Neural cell (in vitro differentiated cells): ENCODE measurements at regions not wholly inside any gene's neighbourhood (a gene's known extent, or its start where the extent isn't known, plus 50 kb on each side); places are given as distances from the start of the nearest gene placed in this dataset.

Experiments used
- H2AFZ ChIP-seq: fragments of 200-600, 300-800 bp; sonication (generic), shearing (Covaris generic); 2 replicates; pipeline ENCODE4 v1.6.0; 2014; ENCODE audit warnings: low read depth, mild to moderate bottlenecking, antibody characterized with exemption, low read length, moderate library complexity
- H3F3A ChIP-seq: fragments of 200-600 bp; shearing (Covaris generic); 2 replicates; pipeline ENCODE4 v1.6.1; 2016; ENCODE audit warnings: mild to moderate bottlenecking, moderate library complexity, mixed read lengths, antibody characterized with exemption, low read length; ENCODE audit not compliant: insufficient read depth, poor library complexity, severe bottlenecking
- H3K27ac ChIP-seq: fragments of 200-600, 300-800 bp; sonication (generic), shearing (Covaris generic); 2 replicates; pipeline ENCODE4 v1.5.1; 2014; ENCODE audit warnings: mild to moderate bottlenecking, low read length, moderate library complexity
- H3K27me3 ChIP-seq: fragments of 300-800, 200-600 bp; sonication (generic), shearing (Covaris generic); 2 replicates; pipeline ENCODE4 v1.6.0; 2014; ENCODE audit warnings: mild to moderate bottlenecking, low read depth, low read length, moderate library complexity; ENCODE audit not compliant: insufficient read depth
- H3K36me3 ChIP-seq: fragments of 300-800, 200-600 bp; sonication (generic), shearing (Covaris generic); 2 replicates; pipeline ENCODE4 v1.5.1; 2014; ENCODE audit warnings: mild to moderate bottlenecking, antibody characterized with exemption, low read length, moderate library complexity; ENCODE audit not compliant: insufficient read depth
- H3K4me2 ChIP-seq: fragments of 300-800, 200-600 bp; sonication (generic), shearing (Covaris generic); 2 replicates; pipeline ENCODE4 v1.6.0; 2014; ENCODE audit warnings: mild to moderate bottlenecking, low read length
- H3K4me3 ChIP-seq: fragments of 300-800, 200-600 bp; sonication (generic), shearing (Covaris generic); 2 replicates; pipeline ENCODE4 v1.5.1; 2014; ENCODE audit warnings: mild to moderate bottlenecking, low read length, moderate library complexity
- H3K79me2 ChIP-seq: fragments of 200-600 bp; shearing (Covaris generic); replicated peaks from 2 replicates; pipeline ENCODE4 v1.6.0; 2014; ENCODE audit warnings: mild to moderate bottlenecking, low read length, moderate library complexity; ENCODE audit not compliant: insufficient read depth
- H3K9ac ChIP-seq: fragments of 300-800, 200-600 bp; sonication (generic), shearing (Covaris generic); 2 replicates; pipeline ENCODE4 v1.6.1; 2016; ENCODE audit warnings: mild to moderate bottlenecking, low read length, mixed read lengths
- H3K9me2 ChIP-seq: fragments of 200-600 bp; shearing (Covaris generic); 2 replicates; pipeline ENCODE4 v1.6.1; 2016; ENCODE audit warnings: mild to moderate bottlenecking, low read length, mixed read lengths; ENCODE audit not compliant: insufficient read depth
- H3K9me3 ChIP-seq: fragments of 200-600, 300-800 bp; sonication (generic), shearing (Covaris generic); 2 replicates; pipeline ENCODE4 v1.6.1; 2016; ENCODE audit warnings: mild to moderate bottlenecking, mixed run types, low read length, moderate library complexity, mixed read lengths
- H4K20me1 ChIP-seq: fragments of 200-600 bp; shearing (Covaris generic); 2 replicates; pipeline ENCODE4 v1.6.1; 2016; ENCODE audit warnings: mild to moderate bottlenecking, mixed run types; ENCODE audit not compliant: insufficient read depth
- EP300 ChIP-seq: fragments of 450-650 bp; conservative IDR thresholded peaks from 2 replicates; pipeline ENCODE4 v1.6.1; 2014; ENCODE audit warnings: antibody characterized with exemption, mild to moderate bottlenecking, moderate library complexity; ENCODE audit not compliant: poor library complexity, severe bottlenecking
- EZH2 ChIP-seq: fragments of 200-600, 300-800 bp; shearing (Covaris generic), sonication (generic); IDR thresholded peaks from 2 replicates; pipeline ENCODE4 v1.6.1; 2014; ENCODE audit warnings: antibody characterized with exemption, low read length, borderline replicate concordance, mild to moderate bottlenecking; ENCODE audit not compliant: insufficient read depth, poor library complexity, severe bottlenecking
- MXI1 ChIP-seq: fragments of 450-650 bp; conservative IDR thresholded peaks from 2 replicates; pipeline ENCODE4 v1.6.1; 2014; ENCODE audit warnings: antibody characterized with exemption, mild to moderate bottlenecking; ENCODE audit not compliant: poor library complexity, severe bottlenecking
- POLR2AphosphoS5 ChIP-seq: IDR thresholded peaks from 2 replicates; pipeline ENCODE4 v1.6.1; 2012
- RAD21 ChIP-seq: fragments of 450-650 bp; conservative IDR thresholded peaks from 2 replicates; pipeline ENCODE4 v1.6.1; 2014; ENCODE audit warnings: antibody characterized with exemption, mild to moderate bottlenecking, moderate library complexity
- SMC3 ChIP-seq: fragments of 450-650 bp; conservative IDR thresholded peaks from 2 replicates; pipeline ENCODE4 v1.6.1; 2014; ENCODE audit warnings: antibody characterized with exemption, mild to moderate bottlenecking, moderate library complexity; ENCODE audit not compliant: poor library complexity
- TAF1 ChIP-seq: IDR thresholded peaks from 2 replicates; pipeline ENCODE4 v1.6.1; 2012; ENCODE audit warnings: low read depth
- TF ChIP-seq, protein P1 (sequence below): fragments of 450-650 bp; IDR thresholded peaks from 2 replicates; pipeline ENCODE4 v1.5.1; 2014; ENCODE audit warnings: antibody characterized with exemption, mild to moderate bottlenecking, moderate library complexity; ENCODE audit not compliant: poor library complexity, severe bottlenecking
- TF ChIP-seq, protein P2 (sequence below): IDR thresholded peaks from 2 replicates; pipeline ENCODE4 v1.6.1; 2012; ENCODE audit warnings: borderline replicate concordance

DNA sequence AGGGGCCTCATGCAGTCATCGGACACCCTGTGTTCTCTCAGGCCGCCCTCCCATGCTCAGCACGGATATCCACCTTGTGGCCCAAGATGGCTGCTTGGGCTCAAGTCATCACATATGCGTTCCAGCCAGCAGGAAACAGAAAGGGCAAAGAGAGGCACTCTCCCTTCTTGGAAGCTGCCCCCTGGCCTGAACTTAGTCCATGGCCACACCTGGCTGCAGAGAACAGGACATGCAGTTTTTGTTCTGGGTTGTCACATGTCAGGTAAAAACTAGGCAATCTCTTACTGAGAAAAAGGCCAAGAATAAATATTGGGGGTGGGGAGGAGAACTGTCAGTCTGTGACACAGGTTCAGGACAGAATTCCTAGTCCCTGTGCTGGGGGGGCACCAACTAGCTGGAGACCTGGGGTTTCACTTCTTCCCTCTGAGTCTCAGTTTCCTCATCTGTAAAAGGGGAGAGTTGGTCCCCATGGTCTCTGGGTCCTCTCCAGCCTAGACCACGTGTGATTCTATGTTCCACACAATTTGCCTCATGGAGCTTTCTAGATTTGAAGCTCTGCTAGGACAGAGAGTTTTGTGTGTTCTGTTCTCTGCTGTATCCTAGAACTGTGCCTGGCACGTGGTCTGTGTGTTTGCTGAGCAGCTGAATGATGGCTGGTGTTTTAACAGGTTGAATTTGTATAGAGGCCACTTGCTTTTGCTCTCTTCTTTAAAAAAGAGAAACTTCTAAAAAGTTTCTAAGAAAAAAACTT is 107.2 kb upstream of the ANO1 start:
- H3K9me2 ChIP-seq = no peaks in the 10 kb centered on the region
- no peak overlapping the region for H3K4me3 ChIP-seq
- no peaks in the 10 kb centered on the region for H3K9me3 ChIP-seq
- H4K20me1 ChIP-seq = no peaks in the 10 kb centered on the region
- no peak overlapping the region for H2AFZ ChIP-seq
- no peak overlapping the region for H3K4me2 ChIP-seq
- no peak overlapping the region for H3K9ac ChIP-seq
- H3K27ac ChIP-seq = no peak overlapping the region
- TF ChIP-seq EZH2 (no peak), MXI1 (no peak), POLR2AphosphoS5 (no peak), TAF1 (no peak), RAD21 (no peak), EP300 (no peak), SMC3 (no peak)
- TF ChIP-seq, protein P1, sequence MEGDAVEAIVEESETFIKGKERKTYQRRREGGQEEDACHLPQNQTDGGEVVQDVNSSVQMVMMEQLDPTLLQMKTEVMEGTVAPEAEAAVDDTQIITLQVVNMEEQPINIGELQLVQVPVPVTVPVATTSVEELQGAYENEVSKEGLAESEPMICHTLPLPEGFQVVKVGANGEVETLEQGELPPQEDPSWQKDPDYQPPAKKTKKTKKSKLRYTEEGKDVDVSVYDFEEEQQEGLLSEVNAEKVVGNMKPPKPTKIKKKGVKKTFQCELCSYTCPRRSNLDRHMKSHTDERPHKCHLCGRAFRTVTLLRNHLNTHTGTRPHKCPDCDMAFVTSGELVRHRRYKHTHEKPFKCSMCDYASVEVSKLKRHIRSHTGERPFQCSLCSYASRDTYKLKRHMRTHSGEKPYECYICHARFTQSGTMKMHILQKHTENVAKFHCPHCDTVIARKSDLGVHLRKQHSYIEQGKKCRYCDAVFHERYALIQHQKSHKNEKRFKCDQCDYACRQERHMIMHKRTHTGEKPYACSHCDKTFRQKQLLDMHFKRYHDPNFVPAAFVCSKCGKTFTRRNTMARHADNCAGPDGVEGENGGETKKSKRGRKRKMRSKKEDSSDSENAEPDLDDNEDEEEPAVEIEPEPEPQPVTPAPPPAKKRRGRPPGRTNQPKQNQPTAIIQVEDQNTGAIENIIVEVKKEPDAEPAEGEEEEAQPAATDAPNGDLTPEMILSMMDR = no peak
- TF ChIP-seq, protein P2, sequence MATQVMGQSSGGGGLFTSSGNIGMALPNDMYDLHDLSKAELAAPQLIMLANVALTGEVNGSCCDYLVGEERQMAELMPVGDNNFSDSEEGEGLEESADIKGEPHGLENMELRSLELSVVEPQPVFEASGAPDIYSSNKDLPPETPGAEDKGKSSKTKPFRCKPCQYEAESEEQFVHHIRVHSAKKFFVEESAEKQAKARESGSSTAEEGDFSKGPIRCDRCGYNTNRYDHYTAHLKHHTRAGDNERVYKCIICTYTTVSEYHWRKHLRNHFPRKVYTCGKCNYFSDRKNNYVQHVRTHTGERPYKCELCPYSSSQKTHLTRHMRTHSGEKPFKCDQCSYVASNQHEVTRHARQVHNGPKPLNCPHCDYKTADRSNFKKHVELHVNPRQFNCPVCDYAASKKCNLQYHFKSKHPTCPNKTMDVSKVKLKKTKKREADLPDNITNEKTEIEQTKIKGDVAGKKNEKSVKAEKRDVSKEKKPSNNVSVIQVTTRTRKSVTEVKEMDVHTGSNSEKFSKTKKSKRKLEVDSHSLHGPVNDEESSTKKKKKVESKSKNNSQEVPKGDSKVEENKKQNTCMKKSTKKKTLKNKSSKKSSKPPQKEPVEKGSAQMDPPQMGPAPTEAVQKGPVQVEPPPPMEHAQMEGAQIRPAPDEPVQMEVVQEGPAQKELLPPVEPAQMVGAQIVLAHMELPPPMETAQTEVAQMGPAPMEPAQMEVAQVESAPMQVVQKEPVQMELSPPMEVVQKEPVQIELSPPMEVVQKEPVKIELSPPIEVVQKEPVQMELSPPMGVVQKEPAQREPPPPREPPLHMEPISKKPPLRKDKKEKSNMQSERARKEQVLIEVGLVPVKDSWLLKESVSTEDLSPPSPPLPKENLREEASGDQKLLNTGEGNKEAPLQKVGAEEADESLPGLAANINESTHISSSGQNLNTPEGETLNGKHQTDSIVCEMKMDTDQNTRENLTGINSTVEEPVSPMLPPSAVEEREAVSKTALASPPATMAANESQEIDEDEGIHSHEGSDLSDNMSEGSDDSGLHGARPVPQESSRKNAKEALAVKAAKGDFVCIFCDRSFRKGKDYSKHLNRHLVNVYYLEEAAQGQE = no peak
- no peaks in the 10 kb centered on the region for H3K27me3 ChIP-seq
- H3F3A ChIP-seq = no peaks in the 10 kb centered on the region
- H3K79me2 ChIP-seq = no peaks in the 10 kb centered on the region
- no peaks in the 10 kb centered on the region for H3K36me3 ChIP-seq

DNA sequence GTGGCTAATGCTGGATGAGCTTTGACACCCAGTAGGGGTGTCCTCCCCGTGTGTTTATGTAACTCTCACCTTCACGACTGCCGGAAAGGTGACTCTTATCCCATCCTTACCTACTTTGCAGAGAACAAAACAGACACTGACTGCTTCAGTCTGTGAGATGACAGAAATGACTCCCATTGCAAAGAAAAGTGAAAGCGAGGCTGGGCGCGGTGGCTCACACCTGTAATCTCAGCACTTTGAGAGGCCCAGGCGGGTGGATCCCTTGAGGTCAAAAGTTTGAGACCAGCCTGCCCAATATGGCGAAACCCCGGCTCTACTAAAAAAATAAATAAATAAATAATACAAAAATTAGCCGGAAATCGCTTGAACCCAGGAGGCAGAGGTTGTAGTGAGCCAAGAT is 106.4 kb upstream of the ANO1 start:
- Histone ChIP-seq H4K20me1 (no peaks in the 10 kb centered on the region), H3K36me3 (no peaks in the 10 kb centered on the region), H3F3A (no peaks in the 10 kb centered on the region)

More for the DNA sequence above, 106.4 kb upstream of the ANO1 start:
- no peaks in the 10 kb centered on the region for H3K9me2 ChIP-seq
- no peak overlapping the region for H3K4me2 ChIP-seq
- no peak overlapping the region for H3K4me3 ChIP-seq
- no peak overlapping the region for H3K27ac ChIP-seq
- no peak for TF ChIP-seq RAD21
- TF ChIP-seq POLR2AphosphoS5 = no peak
- no peak for TF ChIP-seq EZH2
- TF ChIP-seq, protein P1 = no peak
- no peak for TF ChIP-seq TAF1
- TF ChIP-seq EP300 = no peak
- TF ChIP-seq, protein P2 = no peak
- TF ChIP-seq MXI1 = no peak
- no peak for TF ChIP-seq SMC3
- H3K9ac ChIP-seq = no peak overlapping the region
- no peaks in the 10 kb centered on the region for H3K27me3 ChIP-seq
- H3K9me3 ChIP-seq = no peaks in the 10 kb centered on the region
- H2AFZ ChIP-seq = no peak overlapping the region
- H3K79me2 ChIP-seq = no peaks in the 10 kb centered on the region
